Heart left ventricle (tissue), 16 donors: ENCODE measurements at regions not wholly inside any gene's neighbourhood (a gene's known extent, or its start where the extent isn't known, plus 50 kb on each side); places are given as distances from the start of the nearest gene placed in this dataset.

ENCODE experiments used
- ATAC-seq, 4 donors: fragments of 200-7000 bp; cut with Tn5 transposase; one replicate each; pipeline ENCODE4 v1.9.1; 2020 to 2022; ENCODE audit warnings: moderate library complexity in 4 of 4, mild to moderate bottlenecking in 3 of 4, moderate number of reproducible peaks in 1 of 4
- DNase-seq, 5 donors: peaks; one replicate each; pipeline ENCODE4 v3.0.0-alpha.2; 2020
- H3K27ac ChIP-seq, 12 donors: fragments of 200-600 bp; sonication (generic) in 4 of 12; one replicate each; pipeline versions ENCODE4 v1.5.0 to v1.8.0; 2016 to 2022; ENCODE audit warnings: mild to moderate bottlenecking in 2 of 12
- H3K27me3 ChIP-seq, 9 donors: fragments of 200-600 bp; sonication (generic) in 2 of 9; one replicate each; pipeline versions ENCODE4 v1.5.1 to v1.8.0; 2016 to 2022; ENCODE audit warnings: mild to moderate bottlenecking in 3 of 9
- H3K36me3 ChIP-seq, 9 donors: fragments of 200-600 bp; sonication (generic) in 2 of 9; one replicate each; pipeline versions ENCODE4 v1.5.0 to v1.8.0; 2018 to 2022; ENCODE audit warnings: mild to moderate bottlenecking in 2 of 9
- H3K4me1 ChIP-seq, 12 donors: fragments of 200-600 bp; sonication (generic) in 4 of 12; one replicate each; pipeline versions ENCODE4 v1.5.0 to v1.8.0; 2016 to 2022; ENCODE audit warnings: mild to moderate bottlenecking in 3 of 12
- H3K4me3 ChIP-seq, 12 donors: fragments of 200-600 bp; sonication (generic) in 4 of 12; one replicate each; pipeline versions ENCODE4 v1.5.0 to v1.8.0; 2017 to 2022; ENCODE audit warnings: mild to moderate bottlenecking in 9 of 12, moderate library complexity in 4 of 12
- H3K9me3 ChIP-seq, 12 donors: fragments of 200-600 bp; sonication (generic) in 4 of 12; one replicate each; pipeline versions ENCODE4 v1.5.0 to v1.8.0; 2016 to 2022; ENCODE audit warnings: mild to moderate bottlenecking in 1 of 12
- CTCF ChIP-seq, 12 donors: fragments of 200-600 bp; sonication (generic) in 4 of 12; IDR thresholded peaks; one replicate each; pipeline versions ENCODE4 v1.5.0 to v1.8.0; 2018 to 2022; ENCODE audit warnings: antibody characterized with exemption in 12 of 12, mild to moderate bottlenecking in 5 of 12
- POLR2A ChIP-seq, 2 donors: fragments of 450-650 bp; IDR thresholded peaks; one replicate each; pipeline ENCODE4 v1.6.1; 2017; ENCODE audit warnings: antibody characterized with exemption in 2 of 2, mild to moderate bottlenecking in 2 of 2, moderate library complexity in 2 of 2
- WGBS, 4 donors: extraction: QIAGEN DNeasy Blood & Tissue Kit in 2 of 4; methylation state at CpG; one replicate each; pipeline versions ENCODE4 v1.1.5 to v1.1.7; 2013 to 2018; 5-methylcytosine and 5-hydroxymethylcytosine counted together
- intact Hi-C, 10 donors: fragments of 100-400 bp; cut with DNase I; formaldehyde crosslinking; loops; one replicate each; pipeline versions ENCODE4 v1.11.1 to v1.14.2; 2022
- donor health status: ischemic (EF 13 %, LVEDD 7.1; RV severe dilation, severe dysfunction).
- donor health status: healthy with polysubstance abuse.
- donor health status: DM: no; HTN: yes; CAD: no.
- donor health status: DM: no; HTN: no; CAD: no.
- donor health status: ischemic (EF 25% LVEDD 6.9; RV normal size, moderate dysfunction).
- donor health status: ischemic (EF 25% LVEDD 5.7; RV mildly dilated, moderate dysfunction).
- donor health status: healthy.
- donor health status: DM: yes; HTN: yes; CAD: no.
- donor health status: ischemic (EF 35%, LVEDD 5.7; RV mildly dilated, moderate dysfunction).
- donor health status: nonischemic (EF 11% LVEDD 7.7; RV severe dilation, severe dysfunction).
- donor health status: DM: yes; HTN: yes; CAD: no.
- donor health status: PGD.
- donor health status: ischemic (EF 29% LVEDD 5.4; RV normal size, mild dysfunction).
- donor health status: nonischemic (EF 23%, LVEDD 6.1; RV moderate dilation, normal function).

GRCh38 chr9:95763006-95763405, 112.5 kb upstream of the ERCC6L2 start:
- Histone ChIP-seq H3K4me1 (no peaks in the 10 kb centered on the region), H3K36me3 (no peaks in the 10 kb centered on the region), H3K9me3 (no peaks in the 10 kb centered on the region), H3K27ac (no peak overlapping the region), H3K27me3 (no peaks in the 10 kb centered on the region), H3K4me3 (no peak overlapping the region)
- DNase-seq (no peak), ATAC-seq (no peak)
- WGBS, 4 donors, result 97 to 100% (median 98%) methylated on average over 3 of the region's 3 CpGs
- no peak for TF ChIP-seq POLR2A (IDR thresholded peaks at IDR 0.05)
- TF ChIP-seq CTCF (IDR thresholded peaks at IDR 0.05), result no peak
- intact Hi-C loops, result no loop called here

DNA sequence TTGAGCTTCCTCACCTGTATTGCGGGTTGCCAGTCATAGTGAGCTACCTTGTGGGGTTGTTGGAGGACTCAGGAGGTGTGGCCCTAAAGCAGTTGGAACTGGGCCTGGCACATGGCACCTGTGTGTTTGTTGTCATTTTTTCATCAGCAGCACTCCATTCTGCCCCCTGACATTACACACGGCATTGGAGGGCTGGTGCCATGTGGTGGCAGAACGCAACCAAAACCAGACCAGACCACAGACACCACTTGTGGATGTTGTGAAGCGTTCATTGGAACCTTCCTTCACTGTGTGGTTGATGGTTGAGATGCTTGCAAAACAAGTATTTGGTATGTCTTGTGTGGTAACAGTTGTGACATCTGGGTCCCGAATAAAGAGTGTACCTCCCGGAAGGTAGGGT, 113.2 kb upstream of the ERCC6L2 start:
- no peaks in the 10 kb centered on the region for H3K9me3 ChIP-seq
- no peaks in the 10 kb centered on the region for H3K36me3 ChIP-seq
- no peak for ATAC-seq
- peaks cover 0 to 4% (median 0%) of the 10 kb centered on the region in 12 donors for H3K4me1 ChIP-seq
- intact Hi-C loops, result no loop called here
- H3K27me3 ChIP-seq, result no peaks in the 10 kb centered on the region
- no peak overlapping the region for H3K4me3 ChIP-seq
- no peak overlapping the region for H3K27ac ChIP-seq
- TF ChIP-seq POLR2A (IDR thresholded peaks at IDR 0.05) (no peak), CTCF (IDR thresholded peaks at IDR 0.05) (no peak)
- DNase-seq, result no peak
- WGBS, 4 donors, result 90 to 97% (median 96%) methylated on average over 5 to 6 of the region's 6 CpGs

- H3K27me3 ChIP-seq, result no peaks in the 10 kb centered on the region
- H3K4me3 ChIP-seq, result no peak overlapping the region
- TF ChIP-seq POLR2A (IDR thresholded peaks at IDR 0.05), result no peak
- no peak for TF ChIP-seq CTCF (IDR thresholded peaks at IDR 0.05)
- DNase-seq (no peak), ATAC-seq (no peak)
- intact Hi-C loops, result no loop called here
- 68 to 78% (median 77%) methylated on average over 8 of the region's 8 CpGs for WGBS, 4 donors
- peak overlapping the region in 1 of 12 donors; percentile 27 for H3K27ac ChIP-seq
- no peaks in the 10 kb centered on the region for H3K36me3 ChIP-seq
- no peaks in the 10 kb centered on the region for H3K9me3 ChIP-seq
- peaks cover 0 to 16% (median 0%) of the 10 kb centered on the region in 12 donors for H3K4me1 ChIP-seq
Measured at GRCh38 chr9:95760791-95761190, 114.7 kb upstream of the ERCC6L2 start.

GRCh38 chr9:95757439-95757838, 118.1 kb upstream of the ERCC6L2 start:
- Histone ChIP-seq H3K4me1 (peaks cover 0 to 44% (median 2%) of the 10 kb centered on the region in 12 donors), H3K36me3 (no peaks in the 10 kb centered on the region), H3K27ac (peak overlapping the region in 4 of 12 donors; percentile 2 to 12 (median 7)), H3K9me3 (no peaks in the 10 kb centered on the region), H3K27me3 (peaks cover 0 to 4% (median 0%) of the 10 kb centered on the region in 9 donors), H3K4me3 (no peak overlapping the region)
- 82 to 95% (median 88%) methylated on average over 6 of the region's 6 CpGs for WGBS, 4 donors
- ATAC-seq, result peak in 1 of 4 donors; percentile 9
- intact Hi-C loops, result no loop called here
- TF ChIP-seq CTCF (IDR thresholded peaks at IDR 0.05) (no peak), POLR2A (IDR thresholded peaks at IDR 0.05) (no peak)
- DNase-seq, result no peak
